ENCODE measurements at regions not wholly inside any gene's neighbourhood (a gene's known extent, or its start where the extent isn't known, plus 50 kb on each side); places are given as distances from the start of the nearest gene placed in this dataset.

DNA sequence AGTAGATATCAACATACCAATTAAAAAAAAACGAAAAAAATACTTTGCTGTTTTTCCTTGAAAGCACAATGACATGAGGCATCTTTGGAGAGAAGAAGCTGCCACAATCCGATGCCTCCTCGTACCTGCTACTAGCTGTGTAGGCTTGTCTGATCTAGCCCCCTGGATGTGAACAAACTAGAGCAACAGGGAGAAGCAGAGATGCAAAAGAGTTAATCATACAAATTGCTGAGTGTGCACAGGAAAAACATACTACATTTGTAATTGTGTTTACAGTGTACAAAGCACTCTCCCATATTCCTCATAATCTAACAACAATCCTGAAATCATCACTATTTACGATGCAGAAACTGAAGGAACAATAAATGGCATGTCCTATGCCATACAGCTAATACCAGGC, 227.0 kb upstream of the CTNNB1 start:
- POLR2A ChIA-PET, result no interaction called here
- Mint-ChIP-seq H3K4me1 (peaks cover 0 to 44% (median 0%) of the 10 kb centered on the region in 7 donors), H3K9me3 (peaks cover 0 to 5% (median 2%) of the 10 kb centered on the region in 11 donors), H3K27ac (peak overlapping the region in 1 of 9 donors; percentile 92), H3K27me3 (peaks cover 6 to 37% (median 22%) of the 10 kb centered on the region in 5 donors), H3K36me3 (peaks cover 0 to 6% (median 0%) of the 10 kb centered on the region in 5 donors), H3K4me3 (no peak overlapping the region)
- no peak overlapping the region for H3K27ac ChIP-seq (ENCODE audit: low read depth, low read length)
- no peaks in the 10 kb centered on the region for H3K9me3 ChIP-seq (ENCODE audit: control insufficient read depth in 2 of 3, low read length in 3 of 3)
- no peaks in the 10 kb centered on the region for H3K4me1 ChIP-seq (ENCODE audit: control insufficient read depth in 2 of 2, insufficient read depth in 2 of 2, low read length in 2 of 2)
- H3K36me3 ChIP-seq (ENCODE audit: control insufficient read depth in 2 of 3, insufficient read depth in 3 of 3, low read length in 3 of 3), result no peaks in the 10 kb centered on the region
- DNase-seq, result no peak
- intact Hi-C loops (cut with micrococcal nuclease), result loop anchor here in 1 of 2 donors (5.0 kb wide), 1 partner anchor 230 kb away; no protein-coding TSS in a partner anchor
- no peak overlapping the region for H3K4me3 ChIP-seq (ENCODE audit: low read length)
- no peaks in the 10 kb centered on the region for H3K27me3 ChIP-seq (ENCODE audit: control insufficient read depth in 2 of 2, insufficient read depth in 2 of 2, low read length in 2 of 2)
- CTCF ChIA-PET, result no interaction called here
- no peak for ATAC-seq

GRCh38 chr3:40973141-40973540, 226.2 kb upstream of the CTNNB1 start:
- no peaks in the 10 kb centered on the region for H3K36me3 ChIP-seq (ENCODE audit: control insufficient read depth in 2 of 3, insufficient read depth in 3 of 3, low read length in 3 of 3)
- Mint-ChIP-seq H3K36me3 (peaks cover 0 to 6% (median 0%) of the 10 kb centered on the region in 5 donors), H3K27ac (no peak overlapping the region), H3K27me3 (peaks cover 12 to 35% (median 19%) of the 10 kb centered on the region in 5 donors), H3K4me1 (peaks cover 0 to 40% (median 0%) of the 10 kb centered on the region in 7 donors), H3K9me3 (peaks cover 0 to 5% (median 1%) of the 10 kb centered on the region in 11 donors), H3K4me3 (no peak overlapping the region)
- ChIA-PET POLR2A (no interaction called here), CTCF (no interaction called here)
- DNase-seq (no peak), ATAC-seq (no peak)
- no peaks in the 10 kb centered on the region for H3K27me3 ChIP-seq (ENCODE audit: control insufficient read depth in 2 of 2, insufficient read depth in 2 of 2, low read length in 2 of 2)
- no peaks in the 10 kb centered on the region for H3K9me3 ChIP-seq (ENCODE audit: control insufficient read depth in 2 of 3, low read length in 3 of 3)
- no peaks in the 10 kb centered on the region for H3K4me1 ChIP-seq (ENCODE audit: control insufficient read depth in 2 of 2, insufficient read depth in 2 of 2, low read length in 2 of 2)
- no peak overlapping the region for H3K4me3 ChIP-seq (ENCODE audit: low read length)
- no peak overlapping the region for H3K27ac ChIP-seq (ENCODE audit: low read depth, low read length)
- intact Hi-C loops (cut with micrococcal nuclease), result loop anchor here in 1 of 2 donors (5.0 kb wide), 1 partner anchor 229 kb away; no protein-coding TSS in a partner anchor

- peaks cover 0 to 2% (median 0%) of the 10 kb centered on the region in 11 donors for H3K9me3 Mint-ChIP-seq
- POLR2A ChIA-PET, result no interaction called here
- H3K4me3 Mint-ChIP-seq, result no peak overlapping the region
- peaks cover 10 to 32% (median 18%) of the 10 kb centered on the region in 5 donors for H3K27me3 Mint-ChIP-seq
- ATAC-seq (no peak), DNase-seq (no peak)
- no peaks in the 10 kb centered on the region for H3K27me3 ChIP-seq (ENCODE audit: control insufficient read depth in 2 of 2, insufficient read depth in 2 of 2, low read length in 2 of 2)
- no peak overlapping the region for H3K27ac Mint-ChIP-seq
- H3K4me1 ChIP-seq (ENCODE audit: control insufficient read depth in 2 of 2, insufficient read depth in 2 of 2, low read length in 2 of 2), result no peaks in the 10 kb centered on the region
- no peaks in the 10 kb centered on the region for H3K36me3 ChIP-seq (ENCODE audit: control insufficient read depth in 2 of 3, insufficient read depth in 3 of 3, low read length in 3 of 3)
- intact Hi-C loops (cut with micrococcal nuclease), result no loop called here
- H3K36me3 Mint-ChIP-seq, result peaks cover 0 to 2% (median 0%) of the 10 kb centered on the region in 5 donors
- peaks cover 0 to 34% (median 6%) of the 10 kb centered on the region in 7 donors for H3K4me1 Mint-ChIP-seq
- H3K9me3 ChIP-seq (ENCODE audit: control insufficient read depth in 2 of 3, low read length in 3 of 3), result no peaks in the 10 kb centered on the region
- no peak overlapping the region for H3K27ac ChIP-seq (ENCODE audit: low read depth, low read length)
- H3K4me3 ChIP-seq (ENCODE audit: low read length), result no peak overlapping the region
- CTCF ChIA-PET, result no interaction called here
These were observed 223.6 kb upstream of the CTNNB1 start for GRCh38 chr3:40975711-40976121.

DNA sequence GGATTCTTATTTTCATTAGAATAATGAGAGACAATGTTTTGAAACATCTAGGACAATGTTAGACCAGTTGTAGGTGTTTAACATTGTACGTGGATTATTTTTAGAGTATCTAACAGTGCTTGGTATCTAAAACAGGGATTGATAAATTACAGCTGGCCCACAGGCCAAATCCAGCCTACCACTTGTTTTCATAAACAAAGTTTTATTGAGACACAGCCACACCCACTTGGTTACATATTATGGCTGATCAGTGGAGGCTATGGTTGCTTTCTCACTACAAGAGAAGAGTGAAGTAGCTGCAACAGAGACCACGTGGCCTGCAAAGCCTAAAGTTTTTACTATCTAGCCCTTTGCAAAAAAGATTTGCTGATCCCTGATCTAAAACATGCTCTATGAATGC, 223.1 kb upstream of the CTNNB1 start:
- H3K27me3 ChIP-seq (ENCODE audit: control insufficient read depth in 2 of 2, insufficient read depth in 2 of 2, low read length in 2 of 2), result no peaks in the 10 kb centered on the region
- H3K27me3 Mint-ChIP-seq, result peaks cover 7 to 29% (median 19%) of the 10 kb centered on the region in 5 donors
- peaks cover 0 to under 1% (median 0%) of the 10 kb centered on the region in 5 donors for H3K36me3 Mint-ChIP-seq
- H3K4me3 Mint-ChIP-seq, result no peak overlapping the region
- H3K9me3 ChIP-seq (ENCODE audit: control insufficient read depth in 2 of 3, low read length in 3 of 3), result no peaks in the 10 kb centered on the region
- no peak overlapping the region for H3K4me3 ChIP-seq (ENCODE audit: low read length)
- no peak overlapping the region for H3K27ac Mint-ChIP-seq
- intact Hi-C loops (cut with micrococcal nuclease), result no loop called here
- ATAC-seq, result no peak
- no peaks in the 10 kb centered on the region for H3K4me1 ChIP-seq (ENCODE audit: control insufficient read depth in 2 of 2, insufficient read depth in 2 of 2, low read length in 2 of 2)
- no peak for DNase-seq
- no peaks in the 10 kb centered on the region for H3K9me3 Mint-ChIP-seq
- H3K27ac ChIP-seq (ENCODE audit: low read depth, low read length), result no peak overlapping the region
- ChIA-PET CTCF (no interaction called here), POLR2A (no interaction called here)
- H3K36me3 ChIP-seq (ENCODE audit: control insufficient read depth in 2 of 3, insufficient read depth in 3 of 3, low read length in 3 of 3), result no peaks in the 10 kb centered on the region
- H3K4me1 Mint-ChIP-seq, result peaks cover 0 to 33% (median 10%) of the 10 kb centered on the region in 7 donors

- no peaks in the 10 kb centered on the region for H3K9me3 ChIP-seq (ENCODE audit: control insufficient read depth in 2 of 3, low read length in 3 of 3)
- Mint-ChIP-seq H3K27me3 (peaks cover 10 to 37% (median 22%) of the 10 kb centered on the region in 5 donors), H3K27ac (no peak overlapping the region), H3K4me1 (peaks cover 0 to 21% (median 10%) of the 10 kb centered on the region in 7 donors), H3K9me3 (peaks cover 0 to 3% (median 0%) of the 10 kb centered on the region in 11 donors), H3K4me3 (no peak overlapping the region), H3K36me3 (no peaks in the 10 kb centered on the region)
- H3K27ac ChIP-seq (ENCODE audit: low read depth, low read length), result no peak overlapping the region
- H3K27me3 ChIP-seq (ENCODE audit: control insufficient read depth in 2 of 2, insufficient read depth in 2 of 2, low read length in 2 of 2), result no peaks in the 10 kb centered on the region
- ATAC-seq, result no peak
- DNase-seq, result no peak
- POLR2A ChIA-PET, result no interaction called here
- intact Hi-C loops (cut with micrococcal nuclease), result no loop called here
- H3K4me1 ChIP-seq (ENCODE audit: control insufficient read depth in 2 of 2, insufficient read depth in 2 of 2, low read length in 2 of 2), result no peaks in the 10 kb centered on the region
- no peak overlapping the region for H3K4me3 ChIP-seq (ENCODE audit: low read length)
- H3K36me3 ChIP-seq (ENCODE audit: control insufficient read depth in 2 of 3, insufficient read depth in 3 of 3, low read length in 3 of 3), result no peaks in the 10 kb centered on the region
- CTCF ChIA-PET, result no interaction called here
These were observed 220.9 kb upstream of the CTNNB1 start for GRCh38 chr3:40978442-40978841.

GRCh38 chr3:40979962-40980361, 219.3 kb upstream of the CTNNB1 start:
- Mint-ChIP-seq H3K9me3 (peaks cover 0 to 5% (median 0%) of the 10 kb centered on the region in 11 donors), H3K4me3 (no peak overlapping the region), H3K4me1 (peaks cover 0 to 21% (median 10%) of the 10 kb centered on the region in 7 donors), H3K27me3 (peaks cover 18 to 48% (median 26%) of the 10 kb centered on the region in 5 donors), H3K27ac (no peak overlapping the region), H3K36me3 (no peaks in the 10 kb centered on the region)
- DNase-seq (no peak), ATAC-seq (no peak)
- Histone ChIP-seq H3K9me3 (ENCODE audit: control insufficient read depth in 2 of 3, low read length in 3 of 3) (no peaks in the 10 kb centered on the region), H3K4me1 (ENCODE audit: control insufficient read depth in 2 of 2, insufficient read depth in 2 of 2, low read length in 2 of 2) (no peaks in the 10 kb centered on the region), H3K36me3 (ENCODE audit: control insufficient read depth in 2 of 3, insufficient read depth in 3 of 3, low read length in 3 of 3) (no peaks in the 10 kb centered on the region), H3K4me3 (ENCODE audit: low read length) (no peak overlapping the region), H3K27ac (ENCODE audit: low read depth, low read length) (no peak overlapping the region), H3K27me3 (ENCODE audit: control insufficient read depth in 2 of 2, insufficient read depth in 2 of 2, low read length in 2 of 2) (no peaks in the 10 kb centered on the region)
- POLR2A ChIA-PET, result no interaction called here
- CTCF ChIA-PET, result no interaction called here
- intact Hi-C loops (cut with micrococcal nuclease), result loop anchor here in 1 of 2 donors (1.0 kb wide), 1 partner anchor 9 kb away; no protein-coding TSS in a partner anchor

GRCh38 chr3:40980467-40980866, 218.8 kb upstream of the CTNNB1 start:
- no peaks in the 10 kb centered on the region for H3K4me1 ChIP-seq (ENCODE audit: control insufficient read depth in 2 of 2, insufficient read depth in 2 of 2, low read length in 2 of 2)
- H3K9me3 ChIP-seq (ENCODE audit: control insufficient read depth in 2 of 3, low read length in 3 of 3), result no peaks in the 10 kb centered on the region
- ATAC-seq (no peak), DNase-seq (peak in 1 of 9 donors; percentile 46)
- no peaks in the 10 kb centered on the region for H3K36me3 ChIP-seq (ENCODE audit: control insufficient read depth in 2 of 3, insufficient read depth in 3 of 3, low read length in 3 of 3)
- H3K27ac ChIP-seq (ENCODE audit: low read depth, low read length), result no peak overlapping the region
- Mint-ChIP-seq H3K27me3 (peaks cover 18 to 48% (median 26%) of the 10 kb centered on the region in 5 donors), H3K4me1 (peaks cover 0 to 21% (median 10%) of the 10 kb centered on the region in 7 donors), H3K27ac (no peak overlapping the region), H3K36me3 (no peaks in the 10 kb centered on the region), H3K9me3 (peaks cover 0 to 5% (median 0%) of the 10 kb centered on the region in 11 donors), H3K4me3 (no peak overlapping the region)
- no peak overlapping the region for H3K4me3 ChIP-seq (ENCODE audit: low read length)
- CTCF ChIA-PET, result no interaction called here
- no peaks in the 10 kb centered on the region for H3K27me3 ChIP-seq (ENCODE audit: control insufficient read depth in 2 of 2, insufficient read depth in 2 of 2, low read length in 2 of 2)
- POLR2A ChIA-PET, result no interaction called here
- intact Hi-C loops (cut with micrococcal nuclease), result loop anchor here in 1 of 2 donors (1.0 kb wide), 1 partner anchor 9 kb away; no protein-coding TSS in a partner anchor
